HEK293T (cell line): ENCODE measurements at regions not wholly inside any gene's neighbourhood (a gene's known extent, or its start where the extent isn't known, plus 50 kb on each side); places are given as distances from the start of the nearest gene placed in this dataset.

Experiments used
- ARNT ChIP-seq: fragments of 450-650 bp; IDR thresholded peaks from 2 replicates; pipeline ENCODE4 v1.6.1; 2017; ENCODE audit warnings: mild to moderate bottlenecking
- BHLHE40 ChIP-seq: fragments of 450-650 bp; IDR thresholded peaks from 2 replicates; pipeline ENCODE4 v1.6.1; 2016; ENCODE audit warnings: mild to moderate bottlenecking, moderate library complexity, borderline replicate concordance
- CTBP1 ChIP-seq: fragments of 450-650 bp; IDR thresholded peaks from 2 replicates; pipeline ENCODE4 v1.6.1; 2016; ENCODE audit warnings: borderline replicate concordance
- ELF4 ChIP-seq: fragments of 450-650 bp; IDR thresholded peaks from 2 replicates; pipeline ENCODE4 v1.6.1; 2017; ENCODE audit warnings: antibody characterized with exemption
- FOXA1 ChIP-seq: fragments of 450-650 bp; IDR thresholded peaks from 2 replicates; pipeline ENCODE4 v1.6.1; 2016; ENCODE audit warnings: mild to moderate bottlenecking
- FOXM1 ChIP-seq: fragments of 450-650 bp; IDR thresholded peaks from 2 replicates; pipeline ENCODE4 v1.6.1; 2017; ENCODE audit warnings: mild to moderate bottlenecking, borderline replicate concordance
- HDGF ChIP-seq: fragments of 450-650 bp; IDR thresholded peaks from 2 replicates; pipeline ENCODE4 v1.6.1; 2017; ENCODE audit warnings: antibody characterized with exemption, borderline replicate concordance
- L3MBTL2 ChIP-seq: fragments of 450-650 bp; conservative IDR thresholded peaks from 2 replicates; pipeline ENCODE4 v1.6.1; 2016; ENCODE audit warnings: mild to moderate bottlenecking
- LEF1 ChIP-seq: fragments of 450-650 bp; IDR thresholded peaks from 2 replicates; pipeline ENCODE4 v1.6.1; 2017; ENCODE audit warnings: mild to moderate bottlenecking, borderline replicate concordance
- SP1 ChIP-seq: fragments of 450-650 bp; IDR thresholded peaks from 2 replicates; pipeline ENCODE4 v1.6.1; 2017
- SUZ12 ChIP-seq: fragments of 450-650 bp; IDR thresholded peaks from 2 replicates; pipeline ENCODE4 v1.6.1; 2016; ENCODE audit warnings: mild to moderate bottlenecking
- TARDBP ChIP-seq: fragments of 450-650 bp; IDR thresholded peaks from 2 replicates; pipeline ENCODE4 v1.6.1; 2016
- ZNF384 ChIP-seq: fragments of 450-650 bp; IDR thresholded peaks from 2 replicates; pipeline ENCODE4 v1.6.1; 2016
- TF ChIP-seq, protein P1 (sequence below): fragments of 450-650 bp; IDR thresholded peaks from 2 replicates; pipeline ENCODE4 v1.6.1; 2016

DNA sequence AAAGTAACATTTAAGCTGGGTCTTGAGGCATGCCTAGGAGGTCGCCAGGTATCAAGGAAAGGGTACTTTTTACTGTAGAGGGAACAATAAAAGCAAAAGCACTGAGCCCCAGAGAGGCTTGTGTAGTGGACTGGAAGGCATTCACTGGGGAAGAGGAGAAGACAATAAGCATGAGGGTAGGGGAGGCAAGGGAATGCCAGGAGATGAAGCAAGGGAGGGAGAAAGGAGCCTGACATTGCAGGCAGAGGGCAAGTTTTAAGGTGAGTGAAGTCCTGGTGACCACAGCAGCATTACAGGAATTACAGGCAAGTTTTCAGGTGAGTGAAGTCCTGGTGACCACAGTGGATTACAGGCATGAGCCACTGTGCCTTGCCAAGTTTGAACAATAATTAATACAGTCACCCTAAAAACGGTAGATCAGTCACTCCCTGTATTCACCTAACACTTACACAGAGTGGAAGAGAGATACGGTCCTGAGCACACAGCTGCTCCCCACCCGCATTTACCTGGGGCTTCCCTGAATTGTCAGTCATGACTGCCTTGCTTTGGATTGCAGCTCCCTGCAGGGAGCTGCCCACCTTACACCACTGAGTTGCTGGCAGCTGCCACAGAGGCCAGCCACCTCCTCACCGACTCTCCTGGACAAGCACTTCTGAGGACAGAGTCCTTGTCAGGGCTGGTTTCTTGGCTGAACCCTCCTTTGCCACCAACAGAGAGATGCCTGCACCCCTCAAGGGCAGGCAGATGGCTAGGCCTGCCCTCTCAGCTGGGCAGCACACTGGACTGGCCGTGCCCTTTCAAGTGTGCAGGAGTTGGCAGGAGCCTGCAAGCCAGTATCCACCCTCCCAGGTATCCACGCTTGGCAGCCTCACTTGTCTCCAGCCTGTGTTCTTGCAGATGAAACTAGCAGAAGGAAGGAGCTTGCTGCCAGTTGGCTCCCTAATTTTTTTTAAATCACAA lies 59.0 kb upstream of the KCNK12 start:
- TF ChIP-seq ARNT: no peak
- no peak for TF ChIP-seq TARDBP
- TF ChIP-seq BHLHE40: no peak
- no peak for TF ChIP-seq SP1
- no peak for TF ChIP-seq SUZ12
- no peak for TF ChIP-seq ELF4
- TF ChIP-seq FOXM1: no peak
- TF ChIP-seq L3MBTL2: no peak
- TF ChIP-seq, protein P1, sequence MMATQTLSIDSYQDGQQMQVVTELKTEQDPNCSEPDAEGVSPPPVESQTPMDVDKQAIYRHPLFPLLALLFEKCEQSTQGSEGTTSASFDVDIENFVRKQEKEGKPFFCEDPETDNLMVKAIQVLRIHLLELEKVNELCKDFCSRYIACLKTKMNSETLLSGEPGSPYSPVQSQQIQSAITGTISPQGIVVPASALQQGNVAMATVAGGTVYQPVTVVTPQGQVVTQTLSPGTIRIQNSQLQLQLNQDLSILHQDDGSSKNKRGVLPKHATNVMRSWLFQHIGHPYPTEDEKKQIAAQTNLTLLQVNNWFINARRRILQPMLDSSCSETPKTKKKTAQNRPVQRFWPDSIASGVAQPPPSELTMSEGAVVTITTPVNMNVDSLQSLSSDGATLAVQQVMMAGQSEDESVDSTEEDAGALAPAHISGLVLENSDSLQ: no peak
- no peak for TF ChIP-seq ZNF384
- TF ChIP-seq FOXA1: no peak
- no peak for TF ChIP-seq CTBP1
- TF ChIP-seq LEF1: no peak
- no peak for TF ChIP-seq HDGF
